ENCODE measurements at regions not wholly inside any gene's neighbourhood (a gene's known extent, or its start where the extent isn't known, plus 50 kb on each side); places are given as distances from the start of the nearest gene placed in this dataset.
A peak's percentile ranks its signal among the peaks of the same experiment; 100 is the strongest.

DNA sequence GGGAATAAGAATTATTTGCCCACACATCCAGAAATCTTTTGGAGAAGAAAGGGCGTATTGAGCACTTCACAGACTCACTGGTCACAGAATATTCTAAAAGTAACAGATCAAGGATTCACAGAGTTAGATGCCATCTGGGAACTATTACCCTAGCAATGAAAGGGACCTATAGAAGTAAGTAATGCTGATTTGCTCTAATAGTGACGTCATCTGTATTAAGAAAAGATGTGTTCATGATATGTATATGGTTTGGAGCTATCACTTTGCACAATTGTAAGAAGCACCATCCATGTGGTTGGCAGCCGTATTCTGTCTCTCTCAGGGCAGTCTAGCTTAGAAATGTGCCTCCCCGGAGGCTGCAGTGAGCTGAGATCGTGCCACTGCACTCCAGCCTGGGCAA lies 52.8 kb upstream of the SV2C start:
- Histone ChIP-seq H3K9me3 (replicated peaks in 1 of 3) (no peaks in the 10 kb centered on the region), H3K36me3 (replicated peaks in 1 of 2) (no peaks in the 10 kb centered on the region), H3K4me1 (replicated peaks in 1 of 2) (no peaks in the 10 kb centered on the region), H3K27ac (no peak overlapping the region), H3K27me3 (no peaks in the 10 kb centered on the region), H3K4me3 (no peak overlapping the region)
- no peak for DNase-seq
- TF ChIP-seq, protein P1, sequence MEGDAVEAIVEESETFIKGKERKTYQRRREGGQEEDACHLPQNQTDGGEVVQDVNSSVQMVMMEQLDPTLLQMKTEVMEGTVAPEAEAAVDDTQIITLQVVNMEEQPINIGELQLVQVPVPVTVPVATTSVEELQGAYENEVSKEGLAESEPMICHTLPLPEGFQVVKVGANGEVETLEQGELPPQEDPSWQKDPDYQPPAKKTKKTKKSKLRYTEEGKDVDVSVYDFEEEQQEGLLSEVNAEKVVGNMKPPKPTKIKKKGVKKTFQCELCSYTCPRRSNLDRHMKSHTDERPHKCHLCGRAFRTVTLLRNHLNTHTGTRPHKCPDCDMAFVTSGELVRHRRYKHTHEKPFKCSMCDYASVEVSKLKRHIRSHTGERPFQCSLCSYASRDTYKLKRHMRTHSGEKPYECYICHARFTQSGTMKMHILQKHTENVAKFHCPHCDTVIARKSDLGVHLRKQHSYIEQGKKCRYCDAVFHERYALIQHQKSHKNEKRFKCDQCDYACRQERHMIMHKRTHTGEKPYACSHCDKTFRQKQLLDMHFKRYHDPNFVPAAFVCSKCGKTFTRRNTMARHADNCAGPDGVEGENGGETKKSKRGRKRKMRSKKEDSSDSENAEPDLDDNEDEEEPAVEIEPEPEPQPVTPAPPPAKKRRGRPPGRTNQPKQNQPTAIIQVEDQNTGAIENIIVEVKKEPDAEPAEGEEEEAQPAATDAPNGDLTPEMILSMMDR (IDR thresholded peaks at IDR 0.05), result no peak
- TF ChIP-seq POLR2A (IDR thresholded peaks at IDR 0.05), result no peak
- WGBS, 4 donors, result 67 to 81% (median 69%) methylated on average over 5 of the region's 5 CpGs
- intact Hi-C loops (cut with DNase I), result no loop called here

- no peak for DNase-seq
- 80 to 85% (median 83%) methylated on average over 5 of the region's 5 CpGs for WGBS, 4 donors
- Histone ChIP-seq H3K4me1 (replicated peaks in 1 of 2) (no peaks in the 10 kb centered on the region), H3K27ac (no peak overlapping the region), H3K9me3 (replicated peaks in 1 of 3) (no peaks in the 10 kb centered on the region), H3K36me3 (replicated peaks in 1 of 2) (no peaks in the 10 kb centered on the region), H3K4me3 (no peak overlapping the region), H3K27me3 (no peaks in the 10 kb centered on the region)
- TF ChIP-seq POLR2A (IDR thresholded peaks at IDR 0.05), result no peak
- intact Hi-C loops (cut with DNase I), result no loop called here
Observed at GRCh38 chr5:76029739-76030138, 53.4 kb upstream of the SV2C start.

DNA sequence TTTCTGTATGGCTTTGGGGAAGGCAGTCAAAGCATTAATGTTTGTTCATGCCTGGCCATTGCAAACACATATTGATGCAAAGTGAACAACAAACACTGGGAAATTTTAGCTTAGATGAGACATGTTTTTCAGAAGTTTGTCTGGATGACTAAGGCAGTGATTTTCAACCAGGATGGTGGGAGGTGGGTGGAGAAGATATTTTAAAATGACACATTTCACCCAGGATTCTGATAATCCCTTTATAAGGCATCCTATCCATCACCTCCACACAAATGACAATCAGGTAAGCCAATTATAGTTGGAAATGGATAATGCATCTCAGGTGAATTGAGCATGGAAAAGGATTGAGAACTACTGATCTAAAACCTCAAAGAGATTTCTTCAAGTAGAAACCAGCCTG lies 57.4 kb upstream of the SV2C start:
- Histone ChIP-seq H3K36me3 (replicated peaks in 1 of 2) (no peaks in the 10 kb centered on the region), H3K4me3 (no peak overlapping the region), H3K27me3 (no peaks in the 10 kb centered on the region), H3K27ac (no peak overlapping the region), H3K9me3 (replicated peaks in 1 of 3) (no peaks in the 10 kb centered on the region), H3K4me1 (replicated peaks in 1 of 2) (no peaks in the 10 kb centered on the region)
- TF ChIP-seq POLR2A (IDR thresholded peaks at IDR 0.05), result no peak
- TF ChIP-seq, protein P1 (IDR thresholded peaks at IDR 0.05), result no peak
- intact Hi-C loops (cut with DNase I), result no loop called here
- no peak for DNase-seq

DNA sequence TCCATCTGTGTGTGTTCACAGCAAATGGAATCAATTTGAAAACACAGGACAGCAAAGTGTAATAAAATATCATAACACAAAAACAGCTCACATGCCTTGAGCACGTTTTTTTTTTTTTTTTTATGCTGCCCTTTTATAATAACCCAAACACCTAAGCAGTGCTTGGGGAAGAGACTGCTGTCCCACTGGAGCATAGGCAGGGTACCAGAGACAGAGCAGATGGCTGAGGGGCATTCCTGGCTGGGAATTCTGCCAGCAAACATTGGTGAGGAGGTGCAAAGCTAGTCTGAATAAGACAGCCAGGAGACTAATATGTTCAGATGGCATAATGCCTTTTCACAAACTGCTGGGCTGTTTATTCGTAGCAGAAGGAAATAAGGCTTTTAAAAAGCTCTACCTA lies 58.1 kb upstream of the SV2C start:
- intact Hi-C loops (cut with DNase I), result no loop called here
- no peaks in the 10 kb centered on the region for H3K36me3 ChIP-seq (replicated peaks in 1 of 2)
- WGBS, 4 donors, result 31 to 40% (median 32%) methylated on average over 2 of the region's 2 CpGs
- H3K4me3 ChIP-seq, result no peak overlapping the region
- TF ChIP-seq, protein P1 (IDR thresholded peaks at IDR 0.05), result no peak
- no peak for TF ChIP-seq POLR2A (IDR thresholded peaks at IDR 0.05)
- no peaks in the 10 kb centered on the region for H3K27me3 ChIP-seq
- peak in 2 of 7 donors; percentile 17 to 58 for DNase-seq
- no peaks in the 10 kb centered on the region for H3K9me3 ChIP-seq (replicated peaks in 1 of 3)
- no peaks in the 10 kb centered on the region for H3K4me1 ChIP-seq (replicated peaks in 1 of 2)
- H3K27ac ChIP-seq, result no peak overlapping the region

- Histone ChIP-seq H3K36me3 (replicated peaks in 1 of 2) (no peaks in the 10 kb centered on the region), H3K9me3 (replicated peaks in 1 of 3) (no peaks in the 10 kb centered on the region), H3K4me1 (replicated peaks in 1 of 2) (no peaks in the 10 kb centered on the region), H3K27me3 (no peaks in the 10 kb centered on the region), H3K4me3 (no peak overlapping the region), H3K27ac (no peak overlapping the region)
- no peak for DNase-seq
- intact Hi-C loops (cut with DNase I), result no loop called here
- TF ChIP-seq, protein P1 (IDR thresholded peaks at IDR 0.05), result no peak
- no peak for TF ChIP-seq POLR2A (IDR thresholded peaks at IDR 0.05)
- 70 to 81% (median 73%) methylated on average over 4 of the region's 4 CpGs for WGBS, 4 donors
Observed at GRCh38 chr5:76022611-76023010, 60.6 kb upstream of the SV2C start.
